ENCODE measurements at regions not wholly inside any gene's neighbourhood (a gene's known extent, or its start where the extent isn't known, plus 50 kb on each side); places are given as distances from the start of the nearest gene placed in this dataset.

DNA sequence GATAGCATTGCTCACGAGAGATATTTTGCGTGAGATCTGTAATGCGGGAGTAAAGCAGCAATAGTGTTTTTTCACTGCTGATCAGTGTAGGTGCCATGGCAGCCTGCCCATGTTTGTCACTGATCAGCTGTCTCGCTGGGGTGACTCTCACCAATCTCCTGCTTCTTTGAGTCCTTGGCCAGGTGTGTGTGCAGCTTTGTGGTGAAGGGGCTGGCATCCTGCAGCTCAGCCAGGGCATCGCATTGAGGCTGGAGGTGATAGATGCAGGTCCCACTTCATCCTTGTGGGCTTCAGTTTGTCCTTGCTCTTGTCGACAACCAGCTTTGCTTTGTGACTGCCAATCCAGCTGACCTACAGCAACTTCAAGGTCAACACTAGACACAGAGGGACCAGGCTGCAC lies 258.3 kb upstream of the CXCR4 start (continued):
- no peak for TF ChIP-seq TEAD4 (IDR thresholded peaks at IDR 0.05; ENCODE audit: low read length)
- no peak for TF ChIP-seq TEAD4 (CRISPR knock-in tag; IDR thresholded peaks at IDR 0.05; ENCODE audit: borderline replicate concordance)
- TF ChIP-seq CHD4 (IDR thresholded peaks at IDR 0.05; ENCODE audit: insufficient read depth, insufficient replicate concordance, low read depth, low read length, poor library complexity, severe bottlenecking) = no peak
- no peak for TF ChIP-seq ZKSCAN3 (CRISPR knock-in tag; IDR thresholded peaks at IDR 0.05)

DNA sequence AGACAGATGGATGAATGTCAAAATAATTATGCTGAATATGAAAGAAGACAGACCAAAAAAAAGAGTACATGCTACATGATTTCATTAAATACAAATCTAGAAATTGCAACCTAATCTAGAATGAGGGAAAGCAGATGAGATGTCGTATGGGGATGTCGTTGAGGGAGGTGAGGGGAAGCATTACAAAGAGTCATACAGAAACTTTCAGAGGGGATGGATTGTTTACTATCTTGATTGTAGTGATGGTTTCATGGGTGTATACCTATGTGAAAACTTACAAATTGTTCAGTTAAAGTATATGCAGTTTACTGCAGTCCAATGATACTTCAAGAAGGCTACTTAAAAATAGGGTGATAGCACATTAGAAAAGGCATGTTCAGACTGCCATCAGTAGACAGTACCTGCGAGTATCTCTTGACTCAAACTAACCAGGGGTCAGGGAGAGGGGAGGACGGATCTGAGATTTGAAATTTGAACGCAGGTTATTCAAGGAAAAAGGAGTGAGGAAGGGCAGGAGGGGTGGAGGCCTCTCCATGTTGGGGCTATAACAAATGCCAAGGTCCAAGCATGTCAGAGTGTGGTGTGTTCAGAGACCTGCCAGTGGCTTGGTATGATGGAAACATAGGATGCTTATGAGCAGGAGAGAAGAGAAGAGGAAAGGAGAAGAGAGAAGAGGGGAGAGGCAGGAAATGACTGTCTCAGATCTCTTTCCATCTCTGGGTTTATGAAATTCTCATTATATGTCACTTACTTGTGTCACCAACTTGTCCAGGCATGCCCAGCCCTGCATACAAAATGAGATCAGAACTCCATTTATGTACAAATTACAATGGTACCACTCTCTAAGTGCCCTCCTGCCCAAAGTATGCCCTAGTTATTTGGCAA lies 257.3 kb upstream of the CXCR4 start:
- Histone ChIP-seq H3K27me3 (ENCODE audit: control insufficient read depth in 2 of 2, insufficient read depth in 2 of 2, low read length in 2 of 2) (peaks cover 0 to 4% of the 10 kb centered on the region in 2 experiments; a peak in 1 of 5 replicates), H3K4me3 (no peak overlapping the region), H2AFZ (ENCODE audit: low read depth, low read length) (no peak overlapping the region), H4K20me1 (replicated peaks; ENCODE audit: control insufficient read depth, insufficient read depth, low read length) (peaks cover 3% of the 10 kb centered on the region; the same call in 1 of the 2 replicates), H3K9ac (ENCODE audit: insufficient read depth in 1 of 2, low read depth in 2 of 2, low read length in 2 of 2) (no peak overlapping the region), H3K9me3 (replicated peaks; ENCODE audit: control insufficient read depth, insufficient read depth, low read depth, low read length) (no peaks in the 10 kb centered on the region; the same call in 1 of the 2 replicates), H3K9me1 (ENCODE audit: control insufficient read depth, insufficient read depth, low read length) (no peaks in the 10 kb centered on the region), H3K36me3 (ENCODE audit: control insufficient read depth, insufficient read depth, low read length) (no peaks in the 10 kb centered on the region), H3K27ac (ENCODE audit: extremely low read depth, low read depth, low read length) (no peak overlapping the region), H3K79me2 (ENCODE audit: control insufficient read depth, insufficient read depth, low read length) (no peaks in the 10 kb centered on the region), H3K4me1 (replicated peaks in 1 of 2; ENCODE audit: control insufficient read depth in 2 of 2, insufficient read depth in 2 of 2, low read length in 2 of 2) (no peaks in the 10 kb centered on the region), H3K4me2 (ENCODE audit: insufficient read depth, low read length) (no peak overlapping the region)
- no TSS peak for BruUV-seq (replicated peaks)
- no peak for TF ChIP-seq FOS (IDR thresholded peaks at IDR 0.05; ENCODE audit: extremely low read depth, insufficient read length)
- ATAC-seq (no peak), DNase-seq (ENCODE audit: extremely low read depth in 1 of 4, low spot score in 3 of 4) (no peak), FAIRE-seq (no peak)
- intact Hi-C loops (cut with micrococcal nuclease) = loop anchor here (5.0 kb wide), 1 partner anchor 558 kb away; no protein-coding TSS in a partner anchor
- in situ Hi-C loops (cut with MboI) = loop anchor here (5.0 to 25.0 kb wide), 2 partner anchors 458 to 1388 kb away; no protein-coding TSS in a partner anchor
- WGBS (ENCODE audit: insufficient coverage, low coverage, missing lambda C conversion rate) = 0% methylated on average over 5 of the region's 5 CpGs
- ChIA-PET POLR2A (no interaction called here), CTCF (ENCODE audit: low intra/inter-chr PET ratio) (no interaction called here)
